ENCODE measurements at regions not wholly inside any gene's neighbourhood (a gene's known extent, or its start where the extent isn't known, plus 50 kb on each side); places are given as distances from the start of the nearest gene placed in this dataset.

- H3K27me3 ChIP-seq (ENCODE audit: low read length) = no peaks in the 10 kb centered on the region
- H3K36me3 ChIP-seq (ENCODE audit: low read depth, low read length) = no peaks in the 10 kb centered on the region
- intact Hi-C loops (cut with micrococcal nuclease) = no loop called here
- BruUV-seq (replicated peaks) = no TSS peak
- no peak for DNase-seq
- H3K9me2 ChIP-seq (replicated peaks; ENCODE audit: low read length) = no peaks in the 10 kb centered on the region
- H3K9ac ChIP-seq (ENCODE audit: low read length) = no peak overlapping the region
- no peaks in the 10 kb centered on the region for H4K20me1 ChIP-seq (ENCODE audit: low read length)
- TF ChIP-seq CTCF (conservative IDR thresholded peaks at IDR 0.05; ENCODE audit: low read depth, low read length) (no peak), EZH2 (IDR thresholded peaks at IDR 0.05; ENCODE audit: low read length, unreplicated experiment) (no peak), EZH2phosphoT487 (IDR thresholded peaks at IDR 0.05; ENCODE audit: borderline replicate concordance, low read length) (no peak)
- CTCF ChIA-PET = no interaction called here
- H2AFZ ChIP-seq (ENCODE audit: low read length) = no peak overlapping the region
- no peak overlapping the region for H3K27ac ChIP-seq (ENCODE audit: low read length)
- H3K4me1 ChIP-seq (ENCODE audit: insufficient read depth, low read length) = no peaks in the 10 kb centered on the region
- H3K9me3 ChIP-seq (ENCODE audit: low read length) = 0 out of 2 replicates have a peak, but pooled peaks cover 3% of the 10 kb centered on the region
- no peak overlapping the region for H3K4me2 ChIP-seq (ENCODE audit: low read length)
- H3F3A ChIP-seq (ENCODE audit: low read length, unreplicated experiment) = no peaks in the 10 kb centered on the region
- POLR2A ChIA-PET (ENCODE audit: unreplicated experiment) = no interaction called here
- no peak overlapping the region for H3K4me3 ChIP-seq (ENCODE audit: low read length)
- ATAC-seq = no peak
- no peaks in the 10 kb centered on the region for H3K79me2 ChIP-seq (ENCODE audit: low read length)
Measured at GRCh38 chr2:6475155-6475940, 390.4 kb downstream of the CMPK2 start.

GRCh38 chr2:6480514-6480913 is 385.2 kb downstream of the CMPK2 start:
- Histone ChIP-seq H3K27ac (ENCODE audit: low read length) (no peak overlapping the region), H3K27me3 (ENCODE audit: low read length) (no peaks in the 10 kb centered on the region), H3K4me2 (ENCODE audit: low read length) (no peak overlapping the region), H4K20me1 (ENCODE audit: low read length) (no peaks in the 10 kb centered on the region), H3K4me1 (ENCODE audit: insufficient read depth, low read length) (no peaks in the 10 kb centered on the region), H3K9me3 (ENCODE audit: low read length) (0 out of 2 replicates have a peak, but pooled peaks cover 3% of the 10 kb centered on the region), H3K9ac (ENCODE audit: low read length) (no peak overlapping the region), H2AFZ (ENCODE audit: low read length) (no peak overlapping the region), H3F3A (ENCODE audit: low read length, unreplicated experiment) (no peaks in the 10 kb centered on the region), H3K79me2 (ENCODE audit: low read length) (no peaks in the 10 kb centered on the region), H3K36me3 (ENCODE audit: low read depth, low read length) (no peaks in the 10 kb centered on the region), H3K9me2 (replicated peaks; ENCODE audit: low read length) (no peaks in the 10 kb centered on the region), H3K4me3 (ENCODE audit: low read length) (no peak overlapping the region)
- no peak for ATAC-seq
- ChIA-PET POLR2A (ENCODE audit: unreplicated experiment) (no interaction called here), CTCF (no interaction called here)
- no peak for DNase-seq
- TF ChIP-seq CTCF (conservative IDR thresholded peaks at IDR 0.05; ENCODE audit: low read depth, low read length) (no peak), EZH2phosphoT487 (IDR thresholded peaks at IDR 0.05; ENCODE audit: borderline replicate concordance, low read length) (no peak), EZH2 (IDR thresholded peaks at IDR 0.05; ENCODE audit: low read length, unreplicated experiment) (no peak)
- intact Hi-C loops (cut with micrococcal nuclease) = no loop called here
- BruUV-seq (replicated peaks) = no TSS peak

GRCh38 chr2:6482256-6482655 is 383.5 kb downstream of the CMPK2 start:
- Histone ChIP-seq H3K27ac (ENCODE audit: low read length) (no peak overlapping the region), H3K4me3 (ENCODE audit: low read length) (no peak overlapping the region), H3K36me3 (ENCODE audit: low read depth, low read length) (no peaks in the 10 kb centered on the region), H3K9ac (ENCODE audit: low read length) (no peak overlapping the region), H3K9me2 (replicated peaks; ENCODE audit: low read length) (no peaks in the 10 kb centered on the region), H3K4me2 (ENCODE audit: low read length) (no peak overlapping the region), H3K9me3 (ENCODE audit: low read length) (0 out of 2 replicates have a peak, but pooled peaks cover 3% of the 10 kb centered on the region), H3K79me2 (ENCODE audit: low read length) (no peaks in the 10 kb centered on the region), H3F3A (ENCODE audit: low read length, unreplicated experiment) (no peaks in the 10 kb centered on the region), H4K20me1 (ENCODE audit: low read length) (no peaks in the 10 kb centered on the region), H3K27me3 (ENCODE audit: low read length) (no peaks in the 10 kb centered on the region), H3K4me1 (ENCODE audit: insufficient read depth, low read length) (no peaks in the 10 kb centered on the region), H2AFZ (ENCODE audit: low read length) (no peak overlapping the region)
- ATAC-seq = no peak
- no peak for DNase-seq
- no TSS peak for BruUV-seq (replicated peaks)
- ChIA-PET POLR2A (ENCODE audit: unreplicated experiment) (no interaction called here), CTCF (no interaction called here)
- intact Hi-C loops (cut with micrococcal nuclease) = no loop called here
- no peak for TF ChIP-seq EZH2 (IDR thresholded peaks at IDR 0.05; ENCODE audit: low read length, unreplicated experiment)
- no peak for TF ChIP-seq EZH2phosphoT487 (IDR thresholded peaks at IDR 0.05; ENCODE audit: borderline replicate concordance, low read length)
- TF ChIP-seq CTCF (conservative IDR thresholded peaks at IDR 0.05; ENCODE audit: low read depth, low read length) = no peak
